CD14-positive monocyte (primary cell): ENCODE measurements at regions not wholly inside any gene's neighbourhood (a gene's known extent, or its start where the extent isn't known, plus 50 kb on each side); places are given as distances from the start of the nearest gene placed in this dataset.

Source experiments
- DNase-seq, 3 donors: peaks; one replicate each; pipeline ENCODE4 v3.0.0-alpha.2; 2011 to 2022
- H2AFZ ChIP-seq: 2 replicates; pipeline ENCODE4 v1.6.0; 2012; ENCODE audit warnings: mild to moderate bottlenecking, low read depth, low read length, inconsistent platforms; ENCODE audit not compliant: insufficient read depth, poor library complexity, severe bottlenecking
- H3K27ac ChIP-seq, 2 donors: 1 replicate in 1 of 2; 2 replicates in 1 of 2; pipeline ENCODE4 v1.5.1; 2012 to 2013; ENCODE audit warnings: low read length in 2 of 2, control low read depth in 1 of 2, inconsistent platforms in 1 of 2, low read depth in 1 of 2, mild to moderate bottlenecking in 1 of 2
- H3K27me3 ChIP-seq, 2 donors: one replicate each; pipeline versions ENCODE4 v1.6.0 to v1.6.1; 2011 to 2013; ENCODE audit warnings: low read length in 2 of 2; ENCODE audit not compliant: control insufficient read depth in 2 of 2, insufficient read depth in 2 of 2
- H3K36me3 ChIP-seq, 2 donors: replicated peaks in 1 of 2; 1 replicate in 1 of 2; 2 replicates in 1 of 2; pipeline versions ENCODE4 v1.5.1 to v1.6.1; 2012 to 2013; ENCODE audit warnings: low read length in 2 of 2, control low read depth in 1 of 2, inconsistent platforms in 1 of 2, mild to moderate bottlenecking in 1 of 2; ENCODE audit not compliant: insufficient read depth in 2 of 2, control insufficient read depth in 1 of 2
- H3K4me1 ChIP-seq, 2 donors: 1 replicate in 1 of 2; 2 replicates in 1 of 2; pipeline versions ENCODE4 v1.5.1 to v1.6.1; 2012 to 2013; ENCODE audit warnings: low read length in 2 of 2, control low read depth in 1 of 2, inconsistent platforms in 1 of 2, mild to moderate bottlenecking in 1 of 2, moderate library complexity in 1 of 2; ENCODE audit not compliant: insufficient read depth in 2 of 2, control insufficient read depth in 1 of 2
- H3K4me2 ChIP-seq: replicated peaks from 2 replicates; pipeline ENCODE3; 2012; ENCODE audit warnings: low read length, moderate library complexity, mild to moderate bottlenecking; ENCODE audit not compliant: poor library complexity, severe bottlenecking; ENCODE audit errors: extremely low read depth
- H3K4me3 ChIP-seq, 3 experiments: fragments of 200-600 bp in 1 of 3; sonication (generic) in 1 of 3; replicated peaks in 1 of 3; 1 replicate in 2 of 3; 2 replicates in 1 of 3; pipeline ENCODE4 v1.5.1; 2011 to 2013; ENCODE audit warnings: low read length in 3 of 3, mild to moderate bottlenecking in 3 of 3, control low read depth in 2 of 3, low read depth in 2 of 3, inconsistent platforms in 1 of 3, moderate library complexity in 1 of 3
- H3K79me2 ChIP-seq: 2 replicates; pipeline ENCODE4 v1.6.0; 2012; ENCODE audit warnings: mild to moderate bottlenecking, control low read depth, inconsistent platforms, low read length, moderate library complexity; ENCODE audit not compliant: insufficient read depth
- H3K9ac ChIP-seq: 2 replicates; pipeline ENCODE4 v1.6.0; 2017; ENCODE audit warnings: low read length, mild to moderate bottlenecking; ENCODE audit not compliant: insufficient read depth, poor library complexity, severe bottlenecking
- H3K9me3 ChIP-seq, 2 donors: replicated peaks in 1 of 2; 1 replicate in 1 of 2; 2 replicates in 1 of 2; pipeline versions ENCODE4 v1.5.1 to v1.6.1; 2012 to 2013; ENCODE audit warnings: low read length in 2 of 2, control low read depth in 1 of 2; ENCODE audit not compliant: control insufficient read depth in 1 of 2, insufficient read depth in 1 of 2
- H4K20me1 ChIP-seq: 2 replicates; pipeline ENCODE4 v1.6.0; 2012; ENCODE audit warnings: mild to moderate bottlenecking, low read length, control low read depth, moderate library complexity; ENCODE audit not compliant: insufficient read depth
- H3K27ac Mint-ChIP-seq, 7 donors: one replicate each; pipeline ENCODE4 v1.8.0; 2020; ENCODE audit warnings: mild to moderate bottlenecking in 7 of 7, mixed read lengths in 7 of 7, moderate library complexity in 6 of 7, inconsistent platforms in 2 of 7
- H3K27me3 Mint-ChIP-seq, 3 donors: one replicate each; pipeline ENCODE4 v1.8.0; 2021 to 2022; ENCODE audit warnings: low read depth in 3 of 3, mild to moderate bottlenecking in 3 of 3, mixed read lengths in 3 of 3, moderate library complexity in 3 of 3, inconsistent platforms in 1 of 3
- H3K36me3 Mint-ChIP-seq, 2 donors: one replicate each; pipeline ENCODE4 v1.8.0; 2020; ENCODE audit warnings: mixed read lengths in 2 of 2, inconsistent platforms in 1 of 2, mild to moderate bottlenecking in 1 of 2
- H3K4me1 Mint-ChIP-seq: one replicate; pipeline ENCODE4 v1.8.0; 2020; ENCODE audit warnings: mild to moderate bottlenecking, mixed read lengths
- H3K4me3 Mint-ChIP-seq, 2 donors: one replicate each; pipeline ENCODE4 v1.8.0; 2020; ENCODE audit warnings: mild to moderate bottlenecking in 2 of 2, mixed read lengths in 2 of 2, moderate library complexity in 1 of 2
- H3K9me3 Mint-ChIP-seq, 7 donors: one replicate each; pipeline ENCODE4 v1.8.0; 2020 to 2022; ENCODE audit warnings: mixed read lengths in 7 of 7, mild to moderate bottlenecking in 6 of 7, moderate library complexity in 6 of 7, inconsistent platforms in 2 of 7
- CTCF ChIP-seq: fragments of 200-600 bp; IDR thresholded peaks from one replicate; pipeline ENCODE4 v1.8.0; 2022; ENCODE audit warnings: antibody characterized with exemption, mild to moderate bottlenecking
- WGBS: methylation state at CpG from one replicate; pipeline ENCODE4 v1.1.5; 2013; ENCODE audit warnings: missing lambda C conversion rate; ENCODE audit not compliant: insufficient coverage; 5-methylcytosine and 5-hydroxymethylcytosine counted together
- intact Hi-C, 2 donors: fragments of 100-400 bp; cut with micrococcal nuclease; formaldehyde crosslinking; loops; one replicate each; pipeline versions ENCODE4 v1.15.0 to v1.15.1; 2023

GRCh38 chr10:7029672-7030071 lies 381.2 kb downstream of the SFMBT2 start:
- no peak overlapping the region for H3K4me2 ChIP-seq
- H3K27me3 Mint-ChIP-seq = peaks cover 0 to 2% (median 0%) of the 10 kb centered on the region in 3 donors
- H4K20me1 ChIP-seq = no peaks in the 10 kb centered on the region
- no peaks in the 10 kb centered on the region for H3K27me3 ChIP-seq
- H3K4me1 ChIP-seq = peaks cover 15 to 26% of the 10 kb centered on the region in 2 donors
- no peaks in the 10 kb centered on the region for H3K36me3 Mint-ChIP-seq
- no peak overlapping the region for H3K27ac ChIP-seq
- H3K9me3 ChIP-seq = peaks cover 0 to 6% of the 10 kb centered on the region in 2 donors
- no peak overlapping the region for H3K4me3 ChIP-seq
- no peaks in the 10 kb centered on the region for H3K36me3 ChIP-seq
- no CpG with 5 or more reads among the region's 1 CpG for WGBS
- DNase-seq = no peak
- H2AFZ ChIP-seq = no peak overlapping the region
- H3K79me2 ChIP-seq = no peaks in the 10 kb centered on the region
- peaks cover 6 to 13% (median 10%) of the 10 kb centered on the region in 7 donors for H3K9me3 Mint-ChIP-seq
- no peak overlapping the region for H3K27ac Mint-ChIP-seq
- TF ChIP-seq CTCF = no peak
- no peak overlapping the region for H3K4me3 Mint-ChIP-seq
- H3K4me1 Mint-ChIP-seq = peaks cover 33% of the 10 kb centered on the region
- intact Hi-C loops = no loop called here
- H3K9ac ChIP-seq = no peak overlapping the region

GRCh38 chr10:7028809-7029166 lies 382.0 kb downstream of the SFMBT2 start:
- intact Hi-C loops = no loop called here
- no peak for TF ChIP-seq CTCF
- H2AFZ ChIP-seq = peak overlapping the region; percentile 55
- H3K9ac ChIP-seq = no peak overlapping the region
- Mint-ChIP-seq H3K27me3 (peaks cover 0 to 2% (median 0%) of the 10 kb centered on the region in 3 donors), H3K36me3 (no peaks in the 10 kb centered on the region), H3K9me3 (peaks cover 6 to 13% (median 10%) of the 10 kb centered on the region in 7 donors), H3K4me1 (peaks cover 31% of the 10 kb centered on the region), H3K27ac (peak overlapping the region in 5 of 7 donors; percentile 4 to 77 (median 61)), H3K4me3 (no peak overlapping the region)
- H4K20me1 ChIP-seq = no peaks in the 10 kb centered on the region
- no peaks in the 10 kb centered on the region for H3K27me3 ChIP-seq
- H3K79me2 ChIP-seq = no peaks in the 10 kb centered on the region
- peak overlapping the region in 1 of 2 donors; percentile 39 for H3K27ac ChIP-seq
- WGBS = 100% methylated on average over 1 of the region's 1 CpG
- peaks cover 15 to 26% of the 10 kb centered on the region in 2 donors for H3K4me1 ChIP-seq
- H3K4me2 ChIP-seq = peak overlapping the region; percentile 26
- H3K36me3 ChIP-seq = no peaks in the 10 kb centered on the region
- H3K9me3 ChIP-seq = peaks cover 0 to 6% of the 10 kb centered on the region in 2 donors
- no peak overlapping the region for H3K4me3 ChIP-seq
- DNase-seq = no peak
